ENCODE measurements at regions not wholly inside any gene's neighbourhood (a gene's known extent, or its start where the extent isn't known, plus 50 kb on each side); places are given as distances from the start of the nearest gene placed in this dataset.

DNA sequence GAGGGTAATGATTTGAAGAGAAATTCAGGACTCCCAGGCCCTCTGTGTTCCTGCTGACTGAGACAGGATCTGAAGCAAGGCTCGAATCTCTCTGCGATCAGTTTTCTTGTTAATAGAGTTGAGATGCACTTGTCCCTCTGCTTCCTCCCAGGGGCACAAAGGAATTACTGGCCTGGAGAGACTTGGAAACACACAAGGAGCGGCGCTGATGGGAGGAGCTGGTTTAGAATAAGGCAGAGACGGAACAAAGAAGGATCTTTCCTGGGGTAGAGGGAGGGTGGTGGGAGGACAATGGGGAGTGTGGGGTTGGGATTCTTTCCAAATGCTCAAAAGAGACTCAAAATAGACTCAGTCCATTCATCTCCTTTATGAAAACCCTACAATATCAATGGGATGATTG is 719.1 kb downstream of the UQCRFS1 start:
- no peak overlapping the region for H3K27ac Mint-ChIP-seq

DNA sequence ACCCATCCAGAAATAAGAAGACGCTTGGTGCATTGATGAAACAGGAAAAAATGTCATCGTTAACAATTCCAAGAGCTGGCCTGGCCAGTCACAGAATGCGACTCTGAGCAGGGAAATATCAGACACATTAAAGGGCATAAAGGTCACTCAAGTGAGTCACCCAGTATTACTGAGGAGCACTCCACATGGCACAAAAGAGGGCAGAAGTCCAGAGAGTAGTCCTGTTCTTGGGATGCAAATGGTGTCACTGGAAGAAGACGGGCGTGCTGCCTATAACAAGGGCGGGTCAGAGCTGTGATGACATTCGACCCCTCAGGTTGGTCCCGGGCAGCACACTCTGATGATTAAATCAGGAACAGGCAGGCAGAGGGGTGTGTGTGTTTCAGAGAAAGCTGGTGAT is 720.3 kb downstream of the UQCRFS1 start:
- Mint-ChIP-seq H3K27me3 (no peaks in the 10 kb centered on the region), H3K4me1 (ENCODE audit: low read depth) (peaks cover 2% of the 10 kb centered on the region), H3K36me3 (no peaks in the 10 kb centered on the region), H3K4me3 (no peak overlapping the region), H3K27ac (no peak overlapping the region), H3K9me3 (ENCODE audit: low read depth) (no peaks in the 10 kb centered on the region)

More for the DNA sequence above, 719.1 kb downstream of the UQCRFS1 start:
- Mint-ChIP-seq H3K9me3 (ENCODE audit: low read depth) (no peaks in the 10 kb centered on the region), H3K27me3 (no peaks in the 10 kb centered on the region), H3K4me1 (ENCODE audit: low read depth) (no peaks in the 10 kb centered on the region), H3K4me3 (no peak overlapping the region), H3K36me3 (no peaks in the 10 kb centered on the region)

DNA sequence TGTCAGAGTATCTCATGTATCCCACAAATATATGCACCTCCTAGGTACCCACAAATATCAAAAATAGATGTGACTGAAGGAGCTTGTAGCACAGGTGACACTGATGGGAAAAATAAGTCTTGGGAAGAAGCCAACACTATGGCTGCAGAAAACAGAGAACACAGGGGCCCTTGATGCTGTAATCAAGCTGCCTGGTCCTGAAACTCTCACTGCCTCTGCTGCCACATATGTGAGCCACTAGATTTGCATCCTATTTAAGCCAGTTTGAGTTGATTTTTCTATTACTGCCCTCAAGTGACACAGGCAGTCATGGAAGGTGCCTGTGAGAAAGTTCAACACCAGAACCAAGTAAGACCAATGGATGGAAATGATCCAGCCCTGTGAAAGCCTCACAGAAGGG is 720.8 kb downstream of the UQCRFS1 start:
- no peaks in the 10 kb centered on the region for H3K9me3 Mint-ChIP-seq (ENCODE audit: low read depth)
- no peaks in the 10 kb centered on the region for H3K36me3 Mint-ChIP-seq
- H3K4me1 Mint-ChIP-seq (ENCODE audit: low read depth): peaks cover 4% of the 10 kb centered on the region
- H3K4me3 Mint-ChIP-seq: no peak overlapping the region
- no peak overlapping the region for H3K27ac Mint-ChIP-seq
- H3K27me3 Mint-ChIP-seq: no peaks in the 10 kb centered on the region

DNA sequence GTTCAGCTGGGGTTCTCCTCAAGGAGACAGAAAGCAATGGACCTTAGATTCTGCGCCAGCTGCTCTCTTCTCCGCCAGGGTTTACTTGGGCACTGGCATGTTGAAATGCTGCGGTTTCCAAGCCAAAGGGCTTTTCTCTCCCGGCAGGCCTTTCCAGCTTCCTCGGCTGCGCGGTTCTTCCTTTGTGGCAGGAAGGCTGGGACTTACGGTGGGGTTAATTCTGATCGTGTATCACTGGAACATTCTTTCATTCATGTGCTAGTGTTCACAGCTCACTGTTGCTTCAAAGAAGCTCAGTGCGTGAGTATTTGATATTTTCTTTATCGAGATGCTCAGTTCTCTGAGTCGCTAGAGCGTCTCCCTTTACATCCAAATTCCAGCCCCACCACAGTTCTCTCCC is 723.2 kb downstream of the UQCRFS1 start:
- H3K4me3 Mint-ChIP-seq: no peak overlapping the region
- peaks cover 4% of the 10 kb centered on the region for H3K4me1 Mint-ChIP-seq (ENCODE audit: low read depth)
- no peak overlapping the region for H3K27ac Mint-ChIP-seq
- no peaks in the 10 kb centered on the region for H3K27me3 Mint-ChIP-seq
- H3K9me3 Mint-ChIP-seq (ENCODE audit: low read depth): no peaks in the 10 kb centered on the region
- no peaks in the 10 kb centered on the region for H3K36me3 Mint-ChIP-seq

DNA sequence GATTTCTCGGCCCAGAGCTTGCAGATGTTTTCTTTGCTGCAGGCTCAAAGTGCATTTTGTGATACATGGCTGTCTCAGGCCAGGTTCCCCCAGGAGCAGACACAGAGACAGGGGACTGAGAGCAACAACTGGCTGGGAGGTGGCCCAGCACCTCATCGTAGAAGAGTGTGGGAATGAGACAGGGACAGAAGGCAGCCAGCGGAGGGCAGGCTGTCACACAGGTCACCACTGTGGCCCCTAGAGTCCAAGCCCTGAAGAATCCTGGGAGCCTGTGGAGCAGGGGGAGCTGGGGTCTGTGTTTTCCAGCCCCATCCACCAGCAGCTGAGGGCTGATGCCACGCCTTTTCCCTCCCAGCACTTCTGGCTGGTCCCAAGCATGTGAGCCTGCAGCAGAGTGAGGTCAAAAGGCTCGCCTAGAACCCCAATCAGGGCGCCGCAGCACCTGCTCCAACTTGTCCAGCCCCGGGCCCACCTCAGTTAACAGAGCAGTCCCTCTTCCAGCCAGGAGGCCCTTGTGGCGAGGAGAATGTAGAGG is 723.8 kb downstream of the UQCRFS1 start:
- peaks cover 4% of the 10 kb centered on the region for H3K4me1 Mint-ChIP-seq (ENCODE audit: low read depth)
- no peaks in the 10 kb centered on the region for H3K27me3 Mint-ChIP-seq
- H3K9me3 Mint-ChIP-seq (ENCODE audit: low read depth): no peaks in the 10 kb centered on the region
- H3K27ac Mint-ChIP-seq: no peak overlapping the region
- H3K36me3 Mint-ChIP-seq: no peaks in the 10 kb centered on the region
- H3K4me3 Mint-ChIP-seq: no peak overlapping the region

DNA sequence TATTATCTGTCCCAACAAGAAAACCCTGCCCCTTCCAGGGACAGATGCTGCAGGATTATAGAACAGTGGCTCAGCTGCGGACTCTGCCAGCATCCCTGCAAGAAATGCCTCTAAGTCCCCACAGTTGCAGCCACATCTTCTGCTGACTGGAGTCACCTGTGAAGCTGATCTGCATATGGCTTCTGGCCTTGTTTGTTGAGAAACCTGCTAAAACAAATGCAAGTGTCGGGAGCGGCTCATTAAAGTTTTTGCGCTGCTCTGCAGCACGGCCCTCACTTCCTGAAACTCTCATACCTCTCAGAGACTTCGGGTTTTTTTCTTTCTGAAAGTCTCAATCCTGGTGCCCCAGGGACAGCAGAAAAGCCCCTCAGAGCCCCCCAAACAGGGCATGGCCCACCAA is 725.0 kb downstream of the UQCRFS1 start:
- Mint-ChIP-seq H3K36me3 (no peaks in the 10 kb centered on the region), H3K27ac (no peak overlapping the region), H3K27me3 (no peaks in the 10 kb centered on the region), H3K4me1 (ENCODE audit: low read depth) (peaks cover 4% of the 10 kb centered on the region), H3K4me3 (no peak overlapping the region), H3K9me3 (ENCODE audit: low read depth) (no peaks in the 10 kb centered on the region)

DNA sequence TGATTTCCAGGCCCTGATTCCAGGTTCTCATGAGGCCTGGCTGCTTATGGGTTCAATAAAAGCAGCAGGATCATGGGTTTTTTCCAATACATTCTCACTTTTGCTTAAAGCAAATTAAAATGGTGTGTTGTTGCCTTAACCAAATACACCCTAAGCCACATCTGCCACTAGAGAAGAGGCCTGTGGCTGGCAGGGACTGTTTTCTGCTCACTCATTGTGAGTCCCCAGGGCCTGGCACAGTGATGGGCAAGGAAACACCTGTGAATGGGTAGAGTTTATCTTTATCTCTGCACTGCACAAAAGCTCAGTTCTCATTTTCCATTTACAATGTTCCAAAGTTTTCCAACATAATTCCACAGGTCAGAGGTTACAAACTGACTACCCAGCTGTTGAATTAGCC is 726.0 kb downstream of the UQCRFS1 start:
- Mint-ChIP-seq H3K27me3 (no peaks in the 10 kb centered on the region), H3K4me3 (no peak overlapping the region), H3K36me3 (no peaks in the 10 kb centered on the region), H3K4me1 (ENCODE audit: low read depth) (peaks cover 4% of the 10 kb centered on the region), H3K9me3 (ENCODE audit: low read depth) (no peaks in the 10 kb centered on the region), H3K27ac (no peak overlapping the region)

DNA sequence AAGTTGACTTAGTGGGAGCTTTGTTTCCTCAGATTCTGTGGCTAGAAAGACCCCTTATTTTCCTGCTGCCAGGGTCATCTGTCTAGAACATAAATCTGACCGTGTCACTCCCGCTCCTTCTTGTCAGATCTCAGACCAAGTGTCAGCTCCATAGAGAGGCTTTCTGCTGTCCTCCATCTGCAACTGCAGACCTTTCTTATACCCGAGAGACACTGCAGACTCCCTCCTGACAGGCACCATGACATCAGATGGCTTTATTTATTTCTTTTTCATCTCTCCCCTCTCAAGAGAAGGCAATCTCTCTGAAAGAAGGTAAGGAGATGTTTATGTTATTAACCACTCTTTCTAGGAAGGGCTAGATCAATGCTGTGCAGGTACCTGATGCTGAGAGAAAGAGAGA is 726.5 kb downstream of the UQCRFS1 start:
- Mint-ChIP-seq H3K36me3 (no peaks in the 10 kb centered on the region), H3K9me3 (ENCODE audit: low read depth) (no peaks in the 10 kb centered on the region), H3K4me3 (no peak overlapping the region), H3K27ac (no peak overlapping the region), H3K4me1 (ENCODE audit: low read depth) (peaks cover 4% of the 10 kb centered on the region), H3K27me3 (no peaks in the 10 kb centered on the region)

DNA sequence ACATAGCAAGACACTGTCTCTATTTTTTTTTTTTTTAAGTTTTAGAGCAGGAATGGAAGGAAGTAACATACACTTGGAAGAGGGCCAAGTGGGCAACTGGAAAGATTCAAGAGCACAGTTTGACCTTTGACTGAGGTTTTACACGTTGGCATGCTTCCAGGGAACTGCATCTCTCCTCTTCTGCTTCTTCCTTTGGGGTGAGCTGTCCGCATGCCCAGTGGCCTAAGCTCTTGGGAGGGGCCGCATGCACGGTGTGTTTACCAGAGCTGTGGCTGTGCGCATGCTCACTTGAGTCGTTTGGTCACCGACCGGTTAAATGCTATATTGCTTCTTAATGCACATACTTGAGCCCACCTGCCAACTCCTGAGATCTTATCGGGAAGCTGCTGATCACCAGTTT is 727.7 kb downstream of the UQCRFS1 start:
- Mint-ChIP-seq H3K4me3 (no peak overlapping the region), H3K36me3 (no peaks in the 10 kb centered on the region), H3K27ac (no peak overlapping the region), H3K27me3 (no peaks in the 10 kb centered on the region), H3K9me3 (ENCODE audit: low read depth) (no peaks in the 10 kb centered on the region), H3K4me1 (ENCODE audit: low read depth) (peaks cover 9% of the 10 kb centered on the region)

DNA sequence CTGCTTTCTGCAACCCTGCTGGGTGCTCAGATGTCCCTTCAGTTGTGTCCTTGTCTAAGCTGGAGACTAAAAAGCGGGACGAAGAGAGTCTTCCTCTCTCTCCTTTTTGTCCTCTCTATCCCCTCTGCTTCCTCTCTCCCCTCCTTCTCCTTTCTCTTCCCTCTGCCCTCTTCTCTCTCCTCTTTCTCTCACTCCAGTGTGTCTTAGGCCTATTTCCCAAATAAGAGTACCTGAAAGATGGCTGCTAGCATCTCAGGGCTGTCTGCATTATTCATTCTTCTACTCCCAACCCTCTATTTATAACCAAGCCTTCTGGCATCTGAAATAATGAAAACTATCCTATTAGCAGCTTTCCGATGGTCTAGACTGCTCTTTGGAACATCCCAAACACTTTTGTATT is 729.8 kb downstream of the UQCRFS1 start:
- Mint-ChIP-seq H3K4me3 (no peak overlapping the region), H3K27ac (no peak overlapping the region), H3K9me3 (ENCODE audit: low read depth) (no peaks in the 10 kb centered on the region), H3K4me1 (ENCODE audit: low read depth) (peaks cover 9% of the 10 kb centered on the region), H3K27me3 (no peaks in the 10 kb centered on the region), H3K36me3 (no peaks in the 10 kb centered on the region)

DNA sequence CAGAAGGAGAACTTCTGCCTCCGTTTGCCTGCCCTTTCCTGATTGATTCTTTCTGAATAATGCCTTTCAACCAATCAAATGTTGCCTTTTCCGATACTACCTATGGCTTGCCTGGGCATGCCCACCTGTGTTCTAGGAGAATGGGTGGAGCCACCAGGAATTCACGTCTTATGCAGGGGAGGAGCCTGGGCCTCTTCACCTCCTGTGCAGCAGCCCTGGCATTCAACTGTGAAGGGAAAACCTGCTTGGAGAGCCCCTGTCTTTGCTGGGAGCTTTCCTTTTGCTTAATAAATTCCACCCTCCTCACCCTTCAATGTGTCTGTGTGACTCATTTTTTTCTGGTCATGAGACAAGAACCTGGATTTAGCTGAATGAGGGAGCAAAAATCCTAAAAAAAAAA is 730.7 kb downstream of the UQCRFS1 start:
- Mint-ChIP-seq H3K4me3 (no peak overlapping the region), H3K36me3 (no peaks in the 10 kb centered on the region), H3K4me1 (ENCODE audit: low read depth) (peaks cover 5% of the 10 kb centered on the region), H3K27me3 (no peaks in the 10 kb centered on the region), H3K27ac (no peak overlapping the region), H3K9me3 (ENCODE audit: low read depth) (no peaks in the 10 kb centered on the region)

DNA sequence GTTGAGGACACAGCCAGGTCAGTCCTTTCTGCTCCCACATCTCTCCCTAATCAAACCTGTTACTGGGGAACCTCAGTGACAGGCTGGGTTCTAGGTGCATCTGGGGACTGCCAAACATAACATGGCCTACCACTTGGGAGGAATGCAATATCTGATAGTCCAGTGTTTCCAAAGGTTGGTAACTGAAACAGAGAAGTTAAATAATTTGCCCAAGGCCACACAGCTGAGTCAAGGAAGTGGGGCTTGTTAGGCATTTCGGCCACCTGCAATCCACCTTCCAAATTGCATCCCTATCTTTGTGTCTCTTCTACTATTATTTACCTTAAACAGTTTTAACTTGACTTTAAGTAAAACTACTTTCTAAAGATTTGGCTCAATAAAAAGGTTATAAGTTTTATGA is 731.3 kb downstream of the UQCRFS1 start:
- H3K27me3 Mint-ChIP-seq: no peaks in the 10 kb centered on the region
- peaks cover 5% of the 10 kb centered on the region for H3K4me1 Mint-ChIP-seq (ENCODE audit: low read depth)
- no peak overlapping the region for H3K27ac Mint-ChIP-seq
- H3K4me3 Mint-ChIP-seq: no peak overlapping the region
- H3K36me3 Mint-ChIP-seq: no peaks in the 10 kb centered on the region
- no peaks in the 10 kb centered on the region for H3K9me3 Mint-ChIP-seq (ENCODE audit: low read depth)

DNA sequence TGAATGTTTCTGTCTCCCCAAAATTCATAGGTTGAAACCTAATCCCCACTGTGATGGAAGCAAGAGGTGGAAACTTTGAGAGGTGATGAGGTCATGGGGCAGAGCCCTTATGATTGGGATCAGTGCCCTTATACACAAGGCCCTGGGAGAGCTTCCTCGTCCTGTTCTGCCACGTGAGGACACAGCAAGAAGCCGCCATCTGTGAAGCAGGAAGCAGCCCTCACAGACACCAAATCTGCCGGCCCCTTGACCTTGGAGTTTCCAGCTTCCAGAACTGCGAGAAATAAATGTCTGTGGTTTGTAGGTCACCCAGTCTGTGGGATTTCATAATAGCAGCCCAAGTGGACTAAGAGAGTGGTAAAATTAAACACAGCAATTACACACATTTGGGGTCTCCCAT is 737.4 kb downstream of the UQCRFS1 start:
- H3K27ac Mint-ChIP-seq: no peak overlapping the region
- H3K9me3 Mint-ChIP-seq (ENCODE audit: low read depth): no peaks in the 10 kb centered on the region
- no peaks in the 10 kb centered on the region for H3K36me3 Mint-ChIP-seq
- H3K4me1 Mint-ChIP-seq (ENCODE audit: low read depth): peaks cover 3% of the 10 kb centered on the region
- H3K4me3 Mint-ChIP-seq: no peak overlapping the region
- H3K27me3 Mint-ChIP-seq: no peaks in the 10 kb centered on the region

DNA sequence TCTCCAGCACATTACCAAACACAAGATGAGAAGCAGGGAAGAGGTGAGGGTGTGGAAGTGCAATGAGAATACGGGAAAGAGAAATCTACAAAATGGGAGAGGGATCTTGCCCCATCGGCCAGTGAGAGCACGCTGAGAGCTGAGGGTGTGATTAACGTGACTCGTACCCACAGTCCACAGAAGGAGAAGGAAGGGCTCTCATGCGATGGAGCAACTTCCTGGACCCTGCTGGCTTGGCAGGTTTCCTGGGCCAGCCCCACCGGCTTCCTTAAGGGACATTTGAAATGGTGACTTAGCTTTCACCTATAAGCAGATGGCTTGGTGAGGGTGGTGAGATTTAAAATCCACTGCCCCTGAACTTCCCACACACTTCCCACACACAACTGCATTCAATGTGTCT is 740.1 kb downstream of the UQCRFS1 start:
- no peak overlapping the region for H3K27ac Mint-ChIP-seq
- H3K9me3 Mint-ChIP-seq (ENCODE audit: low read depth): no peaks in the 10 kb centered on the region
- H3K4me3 Mint-ChIP-seq: no peak overlapping the region
- H3K36me3 Mint-ChIP-seq: no peaks in the 10 kb centered on the region
- H3K4me1 Mint-ChIP-seq (ENCODE audit: low read depth): peaks cover 27% of the 10 kb centered on the region
- H3K27me3 Mint-ChIP-seq: no peaks in the 10 kb centered on the region

DNA sequence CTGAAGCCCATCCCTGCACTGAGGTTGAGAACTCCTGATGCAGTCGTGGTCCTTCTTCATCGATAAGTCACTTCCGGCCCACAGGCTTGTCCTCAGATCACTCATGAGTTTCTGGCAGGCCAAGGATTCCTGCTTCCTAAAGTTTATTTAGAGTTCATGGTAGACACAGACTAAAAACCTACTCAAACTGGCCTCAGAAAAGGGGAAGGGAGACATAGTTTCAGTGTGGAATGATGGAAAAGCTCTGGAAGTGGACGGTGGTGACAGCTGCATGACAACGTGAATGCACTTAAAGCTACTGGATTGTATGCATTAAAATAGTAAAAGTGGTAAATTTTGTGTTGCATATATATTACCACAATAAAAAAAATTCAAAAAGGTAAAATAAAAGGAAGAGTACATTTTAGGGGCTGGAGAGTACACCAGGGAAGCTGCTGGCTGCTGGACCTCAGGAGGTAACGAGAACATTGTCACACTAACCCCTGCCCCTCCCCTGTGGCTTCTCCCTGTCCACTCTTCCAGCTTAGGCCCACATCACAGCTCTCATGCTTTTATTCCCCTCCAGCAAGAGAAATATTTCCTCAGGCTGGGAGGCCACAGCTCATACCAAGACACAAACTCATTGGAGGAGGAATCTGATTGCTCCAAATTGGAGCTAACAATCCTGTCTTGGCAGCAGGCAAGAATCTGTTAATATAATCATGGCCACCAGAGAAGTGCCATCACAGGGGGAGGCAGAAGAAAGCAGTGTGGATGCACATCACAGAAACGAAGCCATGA is 741.0 kb downstream of the UQCRFS1 start:
- H3K9me3 Mint-ChIP-seq (ENCODE audit: low read depth): no peaks in the 10 kb centered on the region
- H3K27ac Mint-ChIP-seq: no peak overlapping the region
- peaks cover 29% of the 10 kb centered on the region for H3K4me1 Mint-ChIP-seq (ENCODE audit: low read depth)
- no peaks in the 10 kb centered on the region for H3K27me3 Mint-ChIP-seq
- H3K36me3 Mint-ChIP-seq: no peaks in the 10 kb centered on the region
- H3K4me3 Mint-ChIP-seq: no peak overlapping the region

DNA sequence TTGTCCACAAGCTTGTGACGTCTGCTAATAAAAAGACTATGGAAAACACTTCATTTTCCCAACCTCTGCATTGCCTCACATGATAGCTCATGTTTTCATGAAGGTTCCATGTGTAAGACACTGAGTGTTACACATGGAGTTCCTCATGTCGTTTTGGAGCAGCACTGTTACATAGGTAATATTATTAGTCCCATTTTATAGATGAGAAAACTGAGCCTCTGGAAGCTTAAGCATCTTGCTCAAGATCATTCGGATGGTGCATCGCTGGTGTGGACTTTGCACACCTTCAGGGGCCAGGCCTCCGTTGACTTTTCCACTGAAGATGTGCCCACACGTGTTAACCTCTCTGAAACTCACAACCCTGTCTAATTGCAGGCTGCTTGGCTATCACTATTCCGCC is 743.4 kb downstream of the UQCRFS1 start:
- Mint-ChIP-seq H3K36me3 (no peaks in the 10 kb centered on the region), H3K4me1 (ENCODE audit: low read depth) (peaks cover 35% of the 10 kb centered on the region), H3K4me3 (no peak overlapping the region), H3K27me3 (no peaks in the 10 kb centered on the region), H3K9me3 (ENCODE audit: low read depth) (no peaks in the 10 kb centered on the region), H3K27ac (no peak overlapping the region)

Measured in activated naive CD8-positive, alpha-beta T cell (primary cell).